NCI-H460 (cell line): ENCODE measurements at regions not wholly inside any gene's neighbourhood (a gene's known extent, or its start where the extent isn't known, plus 50 kb on each side); places are given as distances from the start of the nearest gene placed in this dataset.
"Not testable (repeated sequence)": the region's sequence is repeated elsewhere in the genome, so short reads cannot be mapped to it uniquely, and the experiment has no call there.

Source experiments
- DNase-seq: peaks from one replicate; pipeline ENCODE4 v3.0.0-alpha.2; 2016; ENCODE audit warnings: low read depth; ENCODE audit errors: extremely low read depth

GRCh38 chr9:11141357-11141756 is 528.6 kb upstream of the PTPRD start:
- no peak for DNase-seq

GRCh38 chr9:11142965-11143738 is 530.4 kb upstream of the PTPRD start:
- no peak for DNase-seq

- DNase-seq: no peak
Observed at GRCh38 chr9:11144746-11145145, 531.9 kb upstream of the PTPRD start.

GRCh38 chr9:11148189-11148588 is 535.4 kb upstream of the PTPRD start:
- no peak for DNase-seq

- no peak for DNase-seq
Observed at GRCh38 chr9:11149065-11149464, 536.3 kb upstream of the PTPRD start.

GRCh38 chr9:11158063-11158462 is 545.3 kb upstream of the PTPRD start:
- DNase-seq: no peak

- DNase-seq: no peak
Observed at GRCh38 chr9:11158676-11159075, 545.9 kb upstream of the PTPRD start.

GRCh38 chr9:11159318-11159862 is 546.6 kb upstream of the PTPRD start:
- no peak for DNase-seq

- no peak for DNase-seq
Observed at GRCh38 chr9:11163843-11164242, 551.0 kb upstream of the PTPRD start.

- DNase-seq: no peak
Observed at GRCh38 chr9:11182001-11182400, 569.2 kb upstream of the PTPRD start.

- no peak for DNase-seq
Observed at GRCh38 chr9:11190719-11191118, 577.9 kb upstream of the PTPRD start.

GRCh38 chr9:11192993-11193392 is 580.2 kb upstream of the PTPRD start:
- DNase-seq: no peak

GRCh38 chr9:11194246-11194645 is 581.4 kb upstream of the PTPRD start:
- no peak for DNase-seq

- DNase-seq: not testable (repeated sequence)
Observed at GRCh38 chr9:11196840-11197365, 584.1 kb upstream of the PTPRD start.

GRCh38 chr9:11199335-11199734 is 586.5 kb upstream of the PTPRD start:
- DNase-seq: no peak

GRCh38 chr9:11204521-11204920 is 591.7 kb upstream of the PTPRD start:
- DNase-seq: no peak

- no peak for DNase-seq
Observed at GRCh38 chr9:11206925-11207324, 594.1 kb upstream of the PTPRD start.

- DNase-seq: no peak
Observed at GRCh38 chr9:11233696-11234095, 620.9 kb upstream of the PTPRD start.

GRCh38 chr9:11235061-11235460 is 622.3 kb upstream of the PTPRD start:
- no peak for DNase-seq

- no peak for DNase-seq
Observed at GRCh38 chr9:11241779-11242178, 629.0 kb upstream of the PTPRD start.

- no peak for DNase-seq
Observed at GRCh38 chr9:11257992-11258391, 645.2 kb upstream of the PTPRD start.

GRCh38 chr9:11269036-11269435 is 656.2 kb upstream of the PTPRD start:
- DNase-seq: no peak
